OCI-LY7 (cell line): ENCODE measurements at regions not wholly inside any gene's neighbourhood (a gene's known extent, or its start where the extent isn't known, plus 50 kb on each side); places are given as distances from the start of the nearest gene placed in this dataset.

Experiments used
- BruUV-seq: library from RNA; stranded (reverse); fragments of 400-500 nt; replicated peaks from 2 replicates; lab custom pipeline; 2021; lab: Mats Ljungman, UMichigan
- CTCF ChIA-PET: fragments of 300-600 bp; sonication (Branson Sonifier 250); formaldehyde crosslinking; loops from one replicate; lab custom pipeline; 2022; ENCODE audit warnings: antibody characterized with exemption; ENCODE audit not compliant: unreplicated experiment; lab: Charles Lee
- POLR2A ChIA-PET: fragments of 300-600 bp; sonication (Branson Sonifier 250); formaldehyde crosslinking; loops from one replicate; lab custom pipeline; 2022; ENCODE audit warnings: antibody characterized with exemption; lab: Charles Lee
- DNase-seq: peaks from one replicate; pipeline ENCODE4 v3.0.0-alpha.2; 2015; ENCODE audit warnings: low spot score
- H2AFZ ChIP-seq: fragments of 200-600 bp; sonication (generic), shearing (Covaris generic); 2 replicates; pipeline ENCODE4 v1.6.1; 2014; ENCODE audit warnings: mild to moderate bottlenecking, antibody characterized with exemption, low read length, moderate library complexity
- H3K27ac ChIP-seq: fragments of 200-600 bp; sonication (generic); 2 replicates; pipeline ENCODE4 v1.5.1; 2014; ENCODE audit warnings: mixed run types, low read depth, mild to moderate bottlenecking, moderate library complexity, low read length, inconsistent platforms; ENCODE audit not compliant: poor library complexity, severe bottlenecking
- H3K36me3 ChIP-seq: fragments of 200-600 bp; sonication (generic); 2 replicates; pipeline ENCODE4 v1.6.1; 2014; ENCODE audit warnings: mild to moderate bottlenecking, antibody characterized with exemption, low read length, moderate library complexity, mixed read lengths; ENCODE audit not compliant: insufficient read depth
- H3K4me1 ChIP-seq: fragments of 200-600 bp; sonication (generic); 2 replicates; pipeline ENCODE4 v1.5.1; 2014; ENCODE audit warnings: mild to moderate bottlenecking, low read length; ENCODE audit not compliant: insufficient read depth, poor library complexity, severe bottlenecking
- H3K4me2 ChIP-seq: fragments of 200-600 bp; sonication (generic); 2 replicates; pipeline ENCODE4 v1.6.1; 2014; ENCODE audit warnings: mild to moderate bottlenecking, low read length
- H3K4me3 ChIP-seq: fragments of 200-600 bp; sonication (generic); 2 replicates; pipeline ENCODE4 v1.5.1; 2014; ENCODE audit warnings: mild to moderate bottlenecking, low read depth, low read length; ENCODE audit not compliant: poor library complexity, severe bottlenecking
- H3K79me2 ChIP-seq: fragments of 200-600 bp; sonication (generic); 2 replicates; pipeline ENCODE4 v1.6.1; 2016; ENCODE audit warnings: low read depth, mild to moderate bottlenecking, low read length, moderate library complexity, mixed read lengths; ENCODE audit not compliant: insufficient read depth
- H3K9me2 ChIP-seq: fragments of 200-600 bp; sonication (generic); 2 replicates; pipeline ENCODE4 v1.6.1; 2016; ENCODE audit warnings: mild to moderate bottlenecking, low read length, mixed read lengths; ENCODE audit not compliant: insufficient read depth
- H3K9me3 ChIP-seq: fragments of 200-600 bp; sonication (generic); 2 replicates; pipeline ENCODE4 v1.6.1; 2014; ENCODE audit warnings: mild to moderate bottlenecking, mixed run types, low read length, mixed read lengths
- H4K20me1 ChIP-seq: fragments of 200-600 bp; sonication (generic); 2 replicates; pipeline ENCODE4 v1.6.1; 2014; ENCODE audit warnings: mild to moderate bottlenecking, antibody characterized with exemption, low read length, moderate library complexity, mixed read lengths; ENCODE audit not compliant: insufficient read depth
- CTCF ChIP-seq: fragments of 200-600 bp; sonication (generic); conservative IDR thresholded peaks from 2 replicates; pipeline ENCODE4 v1.5.1; 2014; ENCODE audit warnings: mild to moderate bottlenecking, antibody characterized with exemption, low read length, moderate library complexity, mixed read lengths
- EZH2phosphoT487 ChIP-seq: fragments of 200-600 bp; sonication (generic); IDR thresholded peaks from 2 replicates; pipeline ENCODE4 v1.6.1; 2018; ENCODE audit warnings: low read depth, borderline replicate concordance, mild to moderate bottlenecking, mixed run types, antibody characterized with exemption, low read length, moderate library complexity, mixed read lengths
- intact Hi-C: fragments of 100-400 bp; cut with micrococcal nuclease; formaldehyde crosslinking; loops from one replicate; pipeline ENCODE4 v1.10.0; 2022; ENCODE audit not compliant: unreplicated experiment

GRCh38 chr1:199242601-199243000 is 603.8 kb downstream of the PTPRC start:
- intact Hi-C loops = no loop called here
- no TSS peak for BruUV-seq
- peak overlapping the region; percentile 45; the same call in 1 of the 2 replicates for H2AFZ ChIP-seq
- CTCF ChIA-PET = no interaction called here
- peaks cover 5% of the 10 kb centered on the region for H3K4me1 ChIP-seq
- H3K9me2 ChIP-seq = no peaks in the 10 kb centered on the region
- H3K9me3 ChIP-seq = no peaks in the 10 kb centered on the region
- H3K79me2 ChIP-seq = no peaks in the 10 kb centered on the region
- no peak for DNase-seq
- POLR2A ChIA-PET = interaction anchor here (0.6 kb wide), 1 partner anchor 297 kb away, joined by 3 read pairs; no protein-coding TSS in a partner anchor
- no peak overlapping the region for H3K4me2 ChIP-seq
- no peak for TF ChIP-seq EZH2phosphoT487
- TF ChIP-seq CTCF = no peak
- no peaks in the 10 kb centered on the region for H4K20me1 ChIP-seq
- no peak overlapping the region for H3K4me3 ChIP-seq
- no peak overlapping the region for H3K27ac ChIP-seq
- no peaks in the 10 kb centered on the region for H3K36me3 ChIP-seq

GRCh38 chr1:199243423-199244061 is 604.7 kb downstream of the PTPRC start:
- Histone ChIP-seq H3K79me2 (no peaks in the 10 kb centered on the region), H3K9me3 (no peaks in the 10 kb centered on the region), H3K9me2 (no peaks in the 10 kb centered on the region), H2AFZ (no peak overlapping the region), H4K20me1 (no peaks in the 10 kb centered on the region), H3K4me2 (no peak overlapping the region), H3K36me3 (no peaks in the 10 kb centered on the region), H3K4me3 (no peak overlapping the region), H3K27ac (no peak overlapping the region), H3K4me1 (peaks cover 5% of the 10 kb centered on the region)
- CTCF ChIA-PET = interaction anchor here (0.6 kb wide), 1 partner anchor 27 kb away, joined by 3 read pairs; no protein-coding TSS in a partner anchor
- intact Hi-C loops = loop anchor here (1.0 kb wide), 1 partner anchor 472 kb away; no protein-coding TSS in a partner anchor
- POLR2A ChIA-PET = interaction anchor here (0.7 to 1.0 kb wide), 2 partner anchors 12 to 1428 kb away, joined by 3 read pairs; no protein-coding TSS in a partner anchor
- TF ChIP-seq CTCF (peak; percentile 80), EZH2phosphoT487 (no peak)
- BruUV-seq = no TSS peak
- peak; percentile 59 for DNase-seq

- H3K36me3 ChIP-seq = no peaks in the 10 kb centered on the region
- POLR2A ChIA-PET = no interaction called here
Measured at GRCh38 chr1:199245946-199246345, 607.1 kb downstream of the PTPRC start.

More at GRCh38 chr1:199245946-199246345, 607.1 kb downstream of the PTPRC start:
- Histone ChIP-seq H3K9me2 (no peaks in the 10 kb centered on the region), H3K4me3 (no peak overlapping the region), H3K4me2 (no peak overlapping the region), H2AFZ (no peak overlapping the region), H3K4me1 (peaks cover 5% of the 10 kb centered on the region), H4K20me1 (no peaks in the 10 kb centered on the region), H3K9me3 (no peaks in the 10 kb centered on the region), H3K79me2 (no peaks in the 10 kb centered on the region), H3K27ac (no peak overlapping the region)
- no TSS peak for BruUV-seq
- no peak for DNase-seq
- CTCF ChIA-PET = no interaction called here
- no peak for TF ChIP-seq CTCF
- no peak for TF ChIP-seq EZH2phosphoT487
- intact Hi-C loops = no loop called here
